SU-DHL-6 (cell line): ENCODE measurements at regions not wholly inside any gene's neighbourhood (a gene's known extent, or its start where the extent isn't known, plus 50 kb on each side); places are given as distances from the start of the nearest gene placed in this dataset.

Experiments
- H2AFZ ChIP-seq: fragments of 200-600 bp; sonication (generic); 2 replicates; pipeline ENCODE4 v1.6.1; 2014; ENCODE audit warnings: low read depth, mild to moderate bottlenecking, moderate library complexity, mixed read lengths, antibody characterized with exemption, low read length; ENCODE audit not compliant: severe bottlenecking
- H3F3A ChIP-seq: fragments of 200-600 bp; shearing (Covaris generic); 2 replicates; pipeline ENCODE4 v1.6.0; 2016; ENCODE audit warnings: antibody characterized with exemption, mild to moderate bottlenecking; ENCODE audit not compliant: insufficient read depth
- H3K27ac ChIP-seq: fragments of 200-600 bp; sonication (generic); 2 replicates; pipeline ENCODE4 v1.5.1; 2016; ENCODE audit warnings: low read depth, mild to moderate bottlenecking, low read length, moderate library complexity, mixed read lengths
- H3K27me3 ChIP-seq: fragments of 200-600 bp; sonication (generic), shearing (Covaris generic); 2 replicates; pipeline ENCODE4 v1.6.0; 2014; ENCODE audit warnings: mild to moderate bottlenecking, low read length
- H3K36me3 ChIP-seq: fragments of 200-600 bp; sonication (generic); 2 replicates; pipeline ENCODE4 v1.6.1; 2014; ENCODE audit warnings: mild to moderate bottlenecking, low read length, mixed read lengths
- H3K4me2 ChIP-seq: fragments of 300-600, 200-600 bp; shearing (Covaris generic), sonication (generic); 2 replicates; pipeline ENCODE4 v1.6.0; 2014; ENCODE audit warnings: low read length, low read depth, mild to moderate bottlenecking; ENCODE audit not compliant: poor library complexity, severe bottlenecking
- H3K4me3 ChIP-seq: fragments of 200-600 bp; sonication (generic); 2 replicates; pipeline ENCODE4 v1.5.1; 2014; ENCODE audit warnings: antibody characterized with exemption, low read length, mild to moderate bottlenecking, mixed read lengths; ENCODE audit not compliant: insufficient read depth, poor library complexity, severe bottlenecking
- H3K79me2 ChIP-seq: fragments of 200-600 bp; sonication (generic); 2 replicates; pipeline ENCODE4 v1.6.1; 2014; ENCODE audit warnings: mild to moderate bottlenecking, low read length, moderate library complexity; ENCODE audit not compliant: insufficient read depth
- H3K9ac ChIP-seq: fragments of 200-600 bp; sonication (generic); 2 replicates; pipeline ENCODE4 v1.7.0; 2014; ENCODE audit warnings: mild to moderate bottlenecking, low read length
- H3K9me2 ChIP-seq: fragments of 200-600 bp; sonication (generic); replicated peaks from 2 replicates; pipeline ENCODE4 v1.6.1; 2014; ENCODE audit warnings: low read length; ENCODE audit not compliant: insufficient read depth
- H3K9me3 ChIP-seq: fragments of 200-600 bp; sonication (generic); 2 replicates; pipeline ENCODE4 v1.6.1; 2014; ENCODE audit warnings: low read length, mixed read lengths; ENCODE audit not compliant: insufficient read depth
- H4K20me1 ChIP-seq: fragments of 200-600 bp; sonication (generic); 2 replicates; pipeline ENCODE4 v1.6.1; 2014; ENCODE audit warnings: low read depth, mild to moderate bottlenecking, antibody characterized with exemption, low read length, moderate library complexity, mixed read lengths
- EZH2phosphoT487 ChIP-seq: fragments of 200-600 bp; sonication (generic), shearing (Covaris generic); conservative IDR thresholded peaks from 2 replicates; pipeline ENCODE4 v1.6.1; 2018; ENCODE audit warnings: mild to moderate bottlenecking, antibody characterized with exemption, low read length, moderate library complexity, mixed read lengths
- TF ChIP-seq, protein P1 (sequence below): fragments of 200-600 bp; sonication (generic); IDR thresholded peaks from one replicate; pipeline ENCODE4 v1.5.1; 2017; ENCODE audit warnings: antibody characterized with exemption, mild to moderate bottlenecking, low read length, moderate library complexity; ENCODE audit not compliant: insufficient read depth, poor library complexity, severe bottlenecking

DNA sequence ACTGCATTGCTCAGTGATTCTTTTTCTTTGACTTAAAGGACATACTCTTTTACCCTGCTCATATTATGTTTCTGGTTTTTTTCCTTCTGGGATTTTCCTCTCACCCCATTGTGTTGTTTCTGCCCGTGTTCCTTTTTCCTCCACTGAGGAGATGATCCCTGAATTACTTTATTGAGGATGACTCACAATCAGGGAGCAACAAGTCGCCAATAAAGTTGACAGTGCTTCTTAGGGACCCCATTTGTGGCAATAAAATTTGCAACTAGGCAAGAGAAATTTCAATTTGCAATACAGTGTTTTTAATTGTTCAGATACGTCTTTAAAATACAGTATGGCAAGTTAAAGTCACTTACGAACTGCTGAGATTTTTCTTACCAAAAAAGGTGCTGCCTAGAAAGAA, 217.9 kb downstream of the SOX4 start:
- Histone ChIP-seq H3K9ac (no peak overlapping the region), H3K4me3 (no peak overlapping the region), H3K9me2 (no peaks in the 10 kb centered on the region), H3K9me3 (no peaks in the 10 kb centered on the region), H3K79me2 (no peaks in the 10 kb centered on the region), H3K4me2 (no peak overlapping the region), H2AFZ (no peak overlapping the region), H3K27ac (no peak overlapping the region), H3K27me3 (no peaks in the 10 kb centered on the region), H4K20me1 (no peaks in the 10 kb centered on the region), H3K36me3 (no peaks in the 10 kb centered on the region), H3F3A (no peaks in the 10 kb centered on the region)
- TF ChIP-seq EZH2phosphoT487 = no peak
- TF ChIP-seq, protein P1, sequence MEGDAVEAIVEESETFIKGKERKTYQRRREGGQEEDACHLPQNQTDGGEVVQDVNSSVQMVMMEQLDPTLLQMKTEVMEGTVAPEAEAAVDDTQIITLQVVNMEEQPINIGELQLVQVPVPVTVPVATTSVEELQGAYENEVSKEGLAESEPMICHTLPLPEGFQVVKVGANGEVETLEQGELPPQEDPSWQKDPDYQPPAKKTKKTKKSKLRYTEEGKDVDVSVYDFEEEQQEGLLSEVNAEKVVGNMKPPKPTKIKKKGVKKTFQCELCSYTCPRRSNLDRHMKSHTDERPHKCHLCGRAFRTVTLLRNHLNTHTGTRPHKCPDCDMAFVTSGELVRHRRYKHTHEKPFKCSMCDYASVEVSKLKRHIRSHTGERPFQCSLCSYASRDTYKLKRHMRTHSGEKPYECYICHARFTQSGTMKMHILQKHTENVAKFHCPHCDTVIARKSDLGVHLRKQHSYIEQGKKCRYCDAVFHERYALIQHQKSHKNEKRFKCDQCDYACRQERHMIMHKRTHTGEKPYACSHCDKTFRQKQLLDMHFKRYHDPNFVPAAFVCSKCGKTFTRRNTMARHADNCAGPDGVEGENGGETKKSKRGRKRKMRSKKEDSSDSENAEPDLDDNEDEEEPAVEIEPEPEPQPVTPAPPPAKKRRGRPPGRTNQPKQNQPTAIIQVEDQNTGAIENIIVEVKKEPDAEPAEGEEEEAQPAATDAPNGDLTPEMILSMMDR = no peak

GRCh38 chr6:21816231-21816630, 222.7 kb downstream of the SOX4 start:
- Histone ChIP-seq H4K20me1 (no peaks in the 10 kb centered on the region), H2AFZ (no peak overlapping the region), H3K9ac (no peak overlapping the region), H3K27ac (no peak overlapping the region), H3K36me3 (no peaks in the 10 kb centered on the region), H3F3A (no peaks in the 10 kb centered on the region), H3K4me2 (no peak overlapping the region), H3K79me2 (no peaks in the 10 kb centered on the region), H3K9me2 (no peaks in the 10 kb centered on the region), H3K27me3 (no peaks in the 10 kb centered on the region; the same call in 1 of the 2 replicates), H3K4me3 (no peak overlapping the region), H3K9me3 (no peaks in the 10 kb centered on the region)
- TF ChIP-seq EZH2phosphoT487 = no peak
- TF ChIP-seq, protein P1 = no peak

GRCh38 chr6:21820442-21820841, 226.9 kb downstream of the SOX4 start:
- Histone ChIP-seq H3K9me2 (no peaks in the 10 kb centered on the region), H3K27ac (no peak overlapping the region), H3F3A (no peaks in the 10 kb centered on the region), H3K9me3 (no peaks in the 10 kb centered on the region), H3K4me3 (no peak overlapping the region), H4K20me1 (no peaks in the 10 kb centered on the region), H2AFZ (no peak overlapping the region), H3K36me3 (no peaks in the 10 kb centered on the region), H3K4me2 (no peak overlapping the region), H3K27me3 (no peaks in the 10 kb centered on the region; the same call in 1 of the 2 replicates), H3K9ac (no peak overlapping the region), H3K79me2 (no peaks in the 10 kb centered on the region)
- TF ChIP-seq EZH2phosphoT487 = no peak
- TF ChIP-seq, protein P1 = no peak

GRCh38 chr6:21823371-21823770, 229.8 kb downstream of the SOX4 start:
- H3K36me3 ChIP-seq = no peaks in the 10 kb centered on the region
- H3K9me3 ChIP-seq = no peaks in the 10 kb centered on the region
- no peaks in the 10 kb centered on the region; the same call in 1 of the 2 replicates for H3K27me3 ChIP-seq
- TF ChIP-seq, protein P1 = no peak
- no peak for TF ChIP-seq EZH2phosphoT487
- H3F3A ChIP-seq = no peaks in the 10 kb centered on the region
- no peaks in the 10 kb centered on the region for H3K9me2 ChIP-seq
- no peaks in the 10 kb centered on the region for H3K79me2 ChIP-seq
- no peaks in the 10 kb centered on the region for H4K20me1 ChIP-seq
- H3K4me2 ChIP-seq = no peak overlapping the region
- H3K4me3 ChIP-seq = no peak overlapping the region
- H3K9ac ChIP-seq = no peak overlapping the region
- H3K27ac ChIP-seq = no peak overlapping the region
- no peak overlapping the region for H2AFZ ChIP-seq
